Activated T-cell treated with anti-CD3 and anti-CD28 coated beads, Interleukin-2, amount 50 U/mL, for 72 hours (primary cell): ENCODE measurements at regions not wholly inside any gene's neighbourhood (a gene's known extent, or its start where the extent isn't known, plus 50 kb on each side); places are given as distances from the start of the nearest gene placed in this dataset.
"Not testable (repeated sequence)": the region's sequence is repeated elsewhere in the genome, so short reads cannot be mapped to it uniquely, and the experiment has no call there.

Experiments used
- ATAC-seq, 2 donors: fragments of 150-1000 bp; cut with Tn5 transposase; replicated peaks in 1 of 2; 2 replicates each; pipeline ENCODE4 v1.10.0; 2021; ENCODE audit warnings: moderate library complexity in 2 of 2, mild to moderate bottlenecking in 1 of 2
- DNase-seq, 2 donors: peaks; one replicate each; pipeline ENCODE4 v3.0.0; 2021 to 2022; ENCODE audit warnings: mixed read lengths in 1 of 2
- H3K27ac Mint-ChIP-seq: one replicate; pipeline ENCODE4 v1.8.0; 2022; ENCODE audit warnings: mild to moderate bottlenecking, moderate library complexity, mixed read lengths
- H3K27me3 Mint-ChIP-seq: one replicate; pipeline ENCODE4 v1.8.0; 2022; ENCODE audit warnings: low read depth, mixed read lengths
- H3K36me3 Mint-ChIP-seq, 2 donors: one replicate each; pipeline ENCODE4 v1.8.0; 2022; ENCODE audit warnings: mixed read lengths in 2 of 2, mild to moderate bottlenecking in 1 of 2; ENCODE audit not compliant: insufficient read depth in 2 of 2
- H3K4me1 Mint-ChIP-seq: one replicate; pipeline ENCODE4 v1.8.0; 2022; ENCODE audit warnings: low read depth, mixed read lengths
- H3K4me3 Mint-ChIP-seq, 2 donors: one replicate each; pipeline ENCODE4 v1.8.0; 2022; ENCODE audit warnings: mild to moderate bottlenecking in 2 of 2, mixed read lengths in 2 of 2, moderate library complexity in 2 of 2
- H3K9me3 Mint-ChIP-seq, 2 donors: one replicate each; pipeline ENCODE4 v1.8.0; 2022; ENCODE audit warnings: mixed read lengths in 2 of 2

GRCh38 chr9:2264081-2264480 is 248.9 kb downstream of the SMARCA2 start:
- Mint-ChIP-seq H3K27me3 (no peaks in the 10 kb centered on the region), H3K36me3 (no peaks in the 10 kb centered on the region), H3K4me1 (no peaks in the 10 kb centered on the region), H3K9me3 (no peaks in the 10 kb centered on the region), H3K4me3 (peak overlapping the region in 1 of 2 donors; percentile 55), H3K27ac (no peak overlapping the region)
- ATAC-seq: no peak
- DNase-seq: no peak

GRCh38 chr9:2267181-2267745 is 252.1 kb downstream of the SMARCA2 start:
- no peak overlapping the region for H3K27ac Mint-ChIP-seq
- no peaks in the 10 kb centered on the region for H3K9me3 Mint-ChIP-seq
- H3K36me3 Mint-ChIP-seq: no peaks in the 10 kb centered on the region
- no peak overlapping the region for H3K4me3 Mint-ChIP-seq
- H3K4me1 Mint-ChIP-seq: peaks cover 7% of the 10 kb centered on the region
- DNase-seq (no peak), ATAC-seq (no peak)
- H3K27me3 Mint-ChIP-seq: no peaks in the 10 kb centered on the region

GRCh38 chr9:2269778-2270177 is 254.6 kb downstream of the SMARCA2 start:
- ATAC-seq: no peak
- Mint-ChIP-seq H3K4me3 (no peak overlapping the region), H3K27ac (no peak overlapping the region), H3K9me3 (no peaks in the 10 kb centered on the region), H3K4me1 (peaks cover 7% of the 10 kb centered on the region), H3K27me3 (peaks cover 6% of the 10 kb centered on the region), H3K36me3 (no peaks in the 10 kb centered on the region)
- no peak for DNase-seq

GRCh38 chr9:2270565-2270964 is 255.4 kb downstream of the SMARCA2 start:
- H3K27ac Mint-ChIP-seq: no peak overlapping the region
- peaks cover 7% of the 10 kb centered on the region for H3K4me1 Mint-ChIP-seq
- no peak overlapping the region for H3K4me3 Mint-ChIP-seq

GRCh38 chr9:2271426-2271825 is 256.3 kb downstream of the SMARCA2 start:
- H3K4me1 Mint-ChIP-seq: peaks cover 7% of the 10 kb centered on the region
- no peaks in the 10 kb centered on the region for H3K9me3 Mint-ChIP-seq
- no peak overlapping the region for H3K27ac Mint-ChIP-seq
- ATAC-seq: peak; percentile 66 to 82
- peaks cover 14% of the 10 kb centered on the region for H3K27me3 Mint-ChIP-seq
- no peaks in the 10 kb centered on the region for H3K36me3 Mint-ChIP-seq
- DNase-seq: peak; percentile 38 to 40
- no peak overlapping the region for H3K4me3 Mint-ChIP-seq

More at GRCh38 chr9:2270565-2270964, 255.4 kb downstream of the SMARCA2 start:
- Mint-ChIP-seq H3K9me3 (no peaks in the 10 kb centered on the region), H3K36me3 (no peaks in the 10 kb centered on the region), H3K27me3 (peaks cover 6% of the 10 kb centered on the region)
- ATAC-seq (no peak), DNase-seq (no peak)

- Mint-ChIP-seq H3K4me3 (no peak overlapping the region), H3K36me3 (no peaks in the 10 kb centered on the region), H3K9me3 (no peaks in the 10 kb centered on the region), H3K27ac (no peak overlapping the region), H3K27me3 (peaks cover 24% of the 10 kb centered on the region), H3K4me1 (peaks cover 7% of the 10 kb centered on the region)
- ATAC-seq: no peak
- DNase-seq: no peak
These were observed 259.6 kb downstream of the SMARCA2 start for GRCh38 chr9:2274762-2275161.

GRCh38 chr9:2276296-2276695 is 261.1 kb downstream of the SMARCA2 start:
- Mint-ChIP-seq H3K4me3 (no peak overlapping the region), H3K27ac (no peak overlapping the region), H3K27me3 (peaks cover 24% of the 10 kb centered on the region), H3K36me3 (no peaks in the 10 kb centered on the region), H3K4me1 (peaks cover 3% of the 10 kb centered on the region), H3K9me3 (no peaks in the 10 kb centered on the region)
- ATAC-seq (no peak), DNase-seq (no peak)

- H3K36me3 Mint-ChIP-seq: not testable (repeated sequence)
These were observed 262.0 kb downstream of the SMARCA2 start for GRCh38 chr9:2277133-2277532.

GRCh38 chr9:2277644-2278043 is 262.5 kb downstream of the SMARCA2 start:
- not testable (repeated sequence) for H3K4me1 Mint-ChIP-seq, H3K9me3 Mint-ChIP-seq, H3K36me3 Mint-ChIP-seq, H3K27ac Mint-ChIP-seq, ATAC-seq, DNase-seq, H3K4me3 Mint-ChIP-seq
- peaks cover 24% of the 10 kb centered on the region for H3K27me3 Mint-ChIP-seq

More at GRCh38 chr9:2277133-2277532, 262.0 kb downstream of the SMARCA2 start:
- ATAC-seq, H3K9me3 Mint-ChIP-seq, H3K27ac Mint-ChIP-seq, DNase-seq, H3K4me1 Mint-ChIP-seq, H3K4me3 Mint-ChIP-seq: not testable (repeated sequence)
- H3K27me3 Mint-ChIP-seq: peaks cover 24% of the 10 kb centered on the region

GRCh38 chr9:2279138-2279537 is 264.0 kb downstream of the SMARCA2 start:
- H3K27me3 Mint-ChIP-seq: peaks cover 18% of the 10 kb centered on the region

GRCh38 chr9:2281031-2281802 is 266.1 kb downstream of the SMARCA2 start:
- DNase-seq (no peak), ATAC-seq (no peak)
- Mint-ChIP-seq H3K36me3 (no peaks in the 10 kb centered on the region), H3K9me3 (no peaks in the 10 kb centered on the region), H3K27ac (no peak overlapping the region), H3K4me3 (no peak overlapping the region), H3K27me3 (peaks cover 12% of the 10 kb centered on the region), H3K4me1 (no peaks in the 10 kb centered on the region)

More at GRCh38 chr9:2279138-2279537, 264.0 kb downstream of the SMARCA2 start:
- not testable (repeated sequence) for H3K4me1 Mint-ChIP-seq, H3K4me3 Mint-ChIP-seq, H3K9me3 Mint-ChIP-seq, H3K36me3 Mint-ChIP-seq, H3K27ac Mint-ChIP-seq, DNase-seq, ATAC-seq

GRCh38 chr9:2281803-2282185 is 266.6 kb downstream of the SMARCA2 start:
- Mint-ChIP-seq H3K9me3 (no peaks in the 10 kb centered on the region), H3K4me3 (no peak overlapping the region), H3K27me3 (peaks cover 6% of the 10 kb centered on the region), H3K27ac (no peak overlapping the region), H3K36me3 (no peaks in the 10 kb centered on the region), H3K4me1 (no peaks in the 10 kb centered on the region)
- ATAC-seq (no peak), DNase-seq (no peak)

- Mint-ChIP-seq H3K4me3 (no peak overlapping the region), H3K36me3 (no peaks in the 10 kb centered on the region), H3K9me3 (no peaks in the 10 kb centered on the region), H3K27me3 (peaks cover 6% of the 10 kb centered on the region), H3K27ac (no peak overlapping the region), H3K4me1 (no peaks in the 10 kb centered on the region)
- ATAC-seq: no peak
- DNase-seq: no peak
These were observed 269.6 kb downstream of the SMARCA2 start for GRCh38 chr9:2284770-2285169.
